Keratinocyte (primary cell): ENCODE measurements at regions not wholly inside any gene's neighbourhood (a gene's known extent, or its start where the extent isn't known, plus 50 kb on each side); places are given as distances from the start of the nearest gene placed in this dataset.

ENCODE experiments used
- DNase-seq: peaks from one replicate; pipeline ENCODE4 v3.0.0-alpha.2; 2011; ENCODE audit warnings: low read depth, missing footprints, low spot score
- FAIRE-seq: peaks from 2 replicates; lab custom pipeline; 2011; peaks lifted over from hg19 to GRCh38; lab: Jason Lieb, UNC
- H2AFZ ChIP-seq: 2 replicates; pipeline ENCODE4 v1.6.0; 2012; ENCODE audit warnings: low read length, control low read depth, inconsistent platforms; ENCODE audit not compliant: control insufficient read depth
- H3K27ac ChIP-seq: 2 replicates; pipeline ENCODE4 v1.5.1; 2011; ENCODE audit warnings: low read length; ENCODE audit not compliant: control insufficient read depth, insufficient read depth
- H3K27me3 ChIP-seq: 3 replicates; pipeline ENCODE4 v1.6.0; 2011; ENCODE audit warnings: low read length; ENCODE audit not compliant: control insufficient read depth, insufficient read depth; ENCODE audit errors: extremely low read depth
- H3K36me3 ChIP-seq, 2 experiments: 2 replicates in 1 of 2; 3 replicates in 1 of 2; pipeline ENCODE4 v1.5.1; 2011; ENCODE audit warnings: low read length in 2 of 2, mild to moderate bottlenecking in 1 of 2; ENCODE audit not compliant: control insufficient read depth in 2 of 2, insufficient read depth in 2 of 2; ENCODE audit errors: extremely low read depth in 1 of 2
- H3K4me1 ChIP-seq: 3 replicates; pipeline ENCODE4 v1.5.1; 2011; ENCODE audit warnings: low read length; ENCODE audit not compliant: control insufficient read depth, insufficient read depth; ENCODE audit errors: extremely low read depth
- H3K4me2 ChIP-seq: 3 replicates; pipeline ENCODE4 v1.6.0; 2011; ENCODE audit warnings: low read depth, low read length; ENCODE audit not compliant: control insufficient read depth, insufficient read depth; ENCODE audit errors: extremely low read depth
- H3K4me3 ChIP-seq, 3 experiments: fragments of 200-600 bp in 1 of 3; sonication (generic) in 1 of 3; 2 replicates in 2 of 3; 3 replicates in 1 of 3; pipeline ENCODE4 v1.5.1; 2011 to 2016; ENCODE audit warnings: low read length in 3 of 3, mild to moderate bottlenecking in 3 of 3, control low read depth in 2 of 3, inconsistent platforms in 1 of 3, low read depth in 1 of 3, mixed read lengths in 1 of 3, mixed run types in 1 of 3, moderate library complexity in 1 of 3; ENCODE audit not compliant: control insufficient read depth in 2 of 3, insufficient read depth in 2 of 3; ENCODE audit errors: extremely low read depth in 1 of 3
- H3K79me2 ChIP-seq: 2 replicates; pipeline ENCODE4 v1.6.0; 2012; ENCODE audit warnings: low read length; ENCODE audit not compliant: control insufficient read depth, insufficient read depth
- H3K9ac ChIP-seq: 3 replicates; pipeline ENCODE4 v1.6.0; 2011; ENCODE audit warnings: low read length; ENCODE audit not compliant: control insufficient read depth, insufficient read depth; ENCODE audit errors: extremely low read depth
- H3K9me1 ChIP-seq: 3 replicates; pipeline ENCODE4 v1.6.0; 2011; ENCODE audit warnings: low read length; ENCODE audit not compliant: control insufficient read depth, insufficient read depth; ENCODE audit errors: extremely low read depth
- H3K9me3 ChIP-seq: 2 replicates; pipeline ENCODE4 v1.5.1; 2012; ENCODE audit warnings: low read depth, low read length; ENCODE audit not compliant: control insufficient read depth
- H4K20me1 ChIP-seq: 3 replicates; pipeline ENCODE4 v1.6.0; 2011; ENCODE audit warnings: low read length; ENCODE audit not compliant: control insufficient read depth, insufficient read depth; ENCODE audit errors: extremely low read depth
- EZH2 ChIP-seq: IDR thresholded peaks from one replicate; pipeline ENCODE4 v1.6.1; 2012; ENCODE audit warnings: inconsistent platforms, mild to moderate bottlenecking, low read length, moderate library complexity
- dilution Hi-C: fragments of 300-500 bp; cut with MboI; formaldehyde crosslinking; loops from one replicate; pipeline ENCODE4 v1.7.0; 2020; ENCODE audit warnings: low sequenced_read_pairs; ENCODE audit not compliant: extremely low pct_ligation_motif_present
- TF ChIP-seq, protein P1 (sequence below), 3 experiments: IDR thresholded peaks in 1 of 3; conservative IDR thresholded peaks in 1 of 3; optimal IDR thresholded peaks in 1 of 3; 2 replicates in 2 of 3; 3 replicates in 1 of 3; pipeline versions ENCODE3 to v1.5.1; 2011; ENCODE audit warnings: low read length in 3 of 3, mild to moderate bottlenecking in 3 of 3, moderate library complexity in 2 of 3, control low read depth in 1 of 3, inconsistent platforms in 1 of 3; ENCODE audit not compliant: insufficient read depth in 2 of 3; ENCODE audit errors: extremely low read depth in 1 of 3

DNA sequence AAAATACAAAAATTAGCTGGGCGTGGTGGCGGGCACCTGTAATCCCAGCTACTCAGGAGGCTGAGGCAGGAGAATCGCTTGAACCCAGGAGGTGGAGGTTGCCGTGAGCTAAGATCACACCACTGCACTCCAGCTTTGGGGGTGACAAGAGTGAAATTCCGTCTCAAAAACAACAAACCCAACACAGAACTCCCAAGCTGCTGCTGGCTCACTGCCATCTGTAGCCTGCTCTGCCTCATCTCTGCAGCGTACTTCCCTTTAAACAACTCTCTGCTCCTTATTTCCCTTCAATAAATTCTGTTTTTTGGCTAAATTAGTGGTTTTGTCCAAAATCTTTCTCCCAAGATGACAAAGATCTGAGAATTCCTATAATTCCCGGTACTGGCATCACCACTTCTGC is 189.2 kb upstream of the GALNT17 start:
- TF ChIP-seq, protein P1, sequence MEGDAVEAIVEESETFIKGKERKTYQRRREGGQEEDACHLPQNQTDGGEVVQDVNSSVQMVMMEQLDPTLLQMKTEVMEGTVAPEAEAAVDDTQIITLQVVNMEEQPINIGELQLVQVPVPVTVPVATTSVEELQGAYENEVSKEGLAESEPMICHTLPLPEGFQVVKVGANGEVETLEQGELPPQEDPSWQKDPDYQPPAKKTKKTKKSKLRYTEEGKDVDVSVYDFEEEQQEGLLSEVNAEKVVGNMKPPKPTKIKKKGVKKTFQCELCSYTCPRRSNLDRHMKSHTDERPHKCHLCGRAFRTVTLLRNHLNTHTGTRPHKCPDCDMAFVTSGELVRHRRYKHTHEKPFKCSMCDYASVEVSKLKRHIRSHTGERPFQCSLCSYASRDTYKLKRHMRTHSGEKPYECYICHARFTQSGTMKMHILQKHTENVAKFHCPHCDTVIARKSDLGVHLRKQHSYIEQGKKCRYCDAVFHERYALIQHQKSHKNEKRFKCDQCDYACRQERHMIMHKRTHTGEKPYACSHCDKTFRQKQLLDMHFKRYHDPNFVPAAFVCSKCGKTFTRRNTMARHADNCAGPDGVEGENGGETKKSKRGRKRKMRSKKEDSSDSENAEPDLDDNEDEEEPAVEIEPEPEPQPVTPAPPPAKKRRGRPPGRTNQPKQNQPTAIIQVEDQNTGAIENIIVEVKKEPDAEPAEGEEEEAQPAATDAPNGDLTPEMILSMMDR (optimal IDR thresholded peaks at IDR 0.05 in 1 of 3, IDR thresholded peaks at IDR 0.05 in 1 of 3, conservative IDR thresholded peaks at IDR 0.05 in 1 of 3; ENCODE audit: extremely low read depth in 1 of 3, insufficient read depth in 2 of 3, low read length in 3 of 3): no peak
- TF ChIP-seq EZH2: no peak
- H3K27ac ChIP-seq: no peak overlapping the region
- H2AFZ ChIP-seq: no peak overlapping the region
- H3K4me3 ChIP-seq: no peak overlapping the region
- no peak for DNase-seq
- FAIRE-seq: no peak
- no peaks in the 10 kb centered on the region for H3K9me1 ChIP-seq
- H3K9ac ChIP-seq: no peak overlapping the region
- no peak overlapping the region for H3K4me2 ChIP-seq
- no peaks in the 10 kb centered on the region for H3K36me3 ChIP-seq
- H3K27me3 ChIP-seq: no peaks in the 10 kb centered on the region
- dilution Hi-C loops: no loop called here
- H4K20me1 ChIP-seq: no peaks in the 10 kb centered on the region
- peaks cover 3% of the 10 kb centered on the region for H3K9me3 ChIP-seq
- H3K79me2 ChIP-seq: no peaks in the 10 kb centered on the region
- no peaks in the 10 kb centered on the region for H3K4me1 ChIP-seq

DNA sequence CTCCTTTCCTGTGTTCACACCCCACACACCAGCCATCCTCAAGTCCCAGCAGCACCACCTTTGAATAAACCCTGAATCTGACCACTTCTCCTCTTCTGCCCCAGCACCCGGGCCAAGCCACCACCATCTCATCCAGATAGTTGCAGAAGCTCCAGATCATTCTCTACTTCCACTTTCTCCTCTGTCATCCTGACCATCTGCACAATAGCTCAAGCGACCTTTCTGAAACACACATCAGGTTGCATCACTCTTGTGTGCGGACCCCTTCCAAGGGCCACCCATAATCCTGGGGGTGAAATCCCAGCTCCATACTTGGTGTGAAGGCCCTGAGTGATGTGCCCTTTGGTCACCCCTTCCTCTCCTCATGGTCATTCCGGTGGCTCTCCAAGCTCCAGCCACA is 187.4 kb upstream of the GALNT17 start:
- FAIRE-seq (no peak), DNase-seq (no peak)
- H2AFZ ChIP-seq: no peak overlapping the region
- no peak for TF ChIP-seq EZH2
- TF ChIP-seq, protein P1 (optimal IDR thresholded peaks at IDR 0.05 in 1 of 3, IDR thresholded peaks at IDR 0.05 in 1 of 3, conservative IDR thresholded peaks at IDR 0.05 in 1 of 3; ENCODE audit: extremely low read depth in 1 of 3, insufficient read depth in 2 of 3, low read length in 3 of 3): no peak
- no peaks in the 10 kb centered on the region for H3K4me1 ChIP-seq
- H3K9me3 ChIP-seq: peaks cover 3% of the 10 kb centered on the region
- H3K9ac ChIP-seq: no peak overlapping the region
- H3K27ac ChIP-seq: no peak overlapping the region
- H3K4me2 ChIP-seq: no peak overlapping the region
- dilution Hi-C loops: no loop called here
- no peaks in the 10 kb centered on the region for H4K20me1 ChIP-seq
- no peaks in the 10 kb centered on the region for H3K79me2 ChIP-seq
- H3K36me3 ChIP-seq: no peaks in the 10 kb centered on the region
- no peak overlapping the region for H3K4me3 ChIP-seq
- no peaks in the 10 kb centered on the region for H3K9me1 ChIP-seq
- no peaks in the 10 kb centered on the region for H3K27me3 ChIP-seq
